ENCODE measurements at regions not wholly inside any gene's neighbourhood (a gene's known extent, or its start where the extent isn't known, plus 50 kb on each side); places are given as distances from the start of the nearest gene placed in this dataset.

GRCh38 chr1:232302376-232303221 lies 327.3 kb downstream of the SIPA1L2 start:
- DNase-seq (ENCODE audit: low read depth, low spot score), result no peak
- Histone ChIP-seq H3K27me3 (ENCODE audit: control insufficient read depth, insufficient read depth, low read length) (no peaks in the 10 kb centered on the region), H3K4me3 (ENCODE audit: low read depth in 2 of 2, low read length in 2 of 2) (no peak overlapping the region), H3K4me1 (ENCODE audit: control insufficient read depth, insufficient read depth, low read length) (no peaks in the 10 kb centered on the region), H3K9me3 (ENCODE audit: control insufficient read depth, insufficient read depth, low read depth, low read length) (no peaks in the 10 kb centered on the region), H3K27ac (ENCODE audit: low read length) (no peak overlapping the region), H3K36me3 (ENCODE audit: control insufficient read depth, insufficient read depth, low read length) (no peaks in the 10 kb centered on the region)
- TF ChIP-seq SIN3A (IDR thresholded peaks at IDR 0.05; ENCODE audit: borderline replicate concordance, insufficient read depth, low read depth, low read length) (no peak), CTCF (IDR thresholded peaks at IDR 0.05) (no peak), REST (IDR thresholded peaks at IDR 0.05; ENCODE audit: insufficient read depth in 1 of 2, low read depth in 2 of 2, low read length in 1 of 2) (no peak), POLR2AphosphoS5 (IDR thresholded peaks at IDR 0.05; ENCODE audit: low read depth, low read length) (no peak), TCF7L2 (IDR thresholded peaks at IDR 0.05; ENCODE audit: low read depth, low read length) (no peak)
- ChIA-PET POLR2A (no interaction called here), CTCF (no interaction called here)
- no peak for ATAC-seq
- in situ Hi-C loops (cut with HindIII; ENCODE audit: low pct_unique_long_range_greater_than_20kb, low sequenced_read_pairs), result no loop called here
- BruUV-seq (replicated peaks), result no TSS peak
- intact Hi-C loops (cut with micrococcal nuclease; ENCODE audit: unreplicated experiment), result no loop called here

GRCh38 chr1:232301246-232301645 lies 328.7 kb downstream of the SIPA1L2 start:
- ATAC-seq, result no peak
- Histone ChIP-seq H3K27ac (ENCODE audit: low read length) (no peak overlapping the region), H3K9me3 (ENCODE audit: control insufficient read depth, insufficient read depth, low read depth, low read length) (no peaks in the 10 kb centered on the region), H3K27me3 (ENCODE audit: control insufficient read depth, insufficient read depth, low read length) (no peaks in the 10 kb centered on the region), H3K4me3 (ENCODE audit: low read depth in 2 of 2, low read length in 2 of 2) (no peak overlapping the region), H3K4me1 (ENCODE audit: control insufficient read depth, insufficient read depth, low read length) (no peaks in the 10 kb centered on the region), H3K36me3 (ENCODE audit: control insufficient read depth, insufficient read depth, low read length) (no peaks in the 10 kb centered on the region)
- no TSS peak for BruUV-seq (replicated peaks)
- in situ Hi-C loops (cut with HindIII; ENCODE audit: low pct_unique_long_range_greater_than_20kb, low sequenced_read_pairs) (no loop called here), intact Hi-C loops (cut with micrococcal nuclease; ENCODE audit: unreplicated experiment) (no loop called here)
- no peak for DNase-seq (ENCODE audit: low read depth, low spot score)
- TF ChIP-seq SIN3A (IDR thresholded peaks at IDR 0.05; ENCODE audit: borderline replicate concordance, insufficient read depth, low read depth, low read length) (no peak), TCF7L2 (IDR thresholded peaks at IDR 0.05; ENCODE audit: low read depth, low read length) (no peak), REST (IDR thresholded peaks at IDR 0.05; ENCODE audit: insufficient read depth in 1 of 2, low read depth in 2 of 2, low read length in 1 of 2) (no peak), POLR2AphosphoS5 (IDR thresholded peaks at IDR 0.05; ENCODE audit: low read depth, low read length) (no peak)
- ChIA-PET CTCF (no interaction called here), POLR2A (interaction anchor here (0.7 kb wide), 1 partner anchor 20 kb away, joined by 3 read pairs; no protein-coding TSS in a partner anchor)
